ACHN (cell line): ENCODE measurements at regions not wholly inside any gene's neighbourhood (a gene's known extent, or its start where the extent isn't known, plus 50 kb on each side); places are given as distances from the start of the nearest gene placed in this dataset.

Experiments used
- DNase-seq: peaks from one replicate; pipeline ENCODE4 v3.0.0-alpha.2; 2015
- in situ Hi-C: cut with HindIII; loops from 2 replicates; pipeline ENCODE4 v1.10.0; 2017; ENCODE audit warnings: low sequenced_read_pairs, low pct_ligation_motif_present, low pct_unique_long_range_greater_than_20kb

DNA sequence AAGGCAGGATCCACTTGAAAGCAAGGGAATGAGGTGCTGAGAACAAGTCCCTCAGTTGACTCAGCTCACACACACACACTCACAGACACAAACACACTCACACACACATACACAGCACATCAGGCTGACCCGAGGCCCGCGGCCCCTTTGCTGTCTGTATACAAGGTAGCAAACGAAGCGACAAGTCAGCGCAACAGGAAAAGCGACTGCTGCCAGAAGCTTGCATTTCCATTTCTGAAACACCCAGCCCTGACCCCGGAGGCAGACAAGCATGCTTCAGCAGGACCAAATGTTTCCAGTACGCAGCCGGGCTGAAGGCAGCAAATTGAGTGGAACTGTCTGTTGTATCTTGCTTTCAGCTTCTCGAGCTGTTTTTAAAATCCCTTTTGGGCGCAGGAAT is 501.6 kb downstream of the NPHP4 start:
- DNase-seq: no peak

DNA sequence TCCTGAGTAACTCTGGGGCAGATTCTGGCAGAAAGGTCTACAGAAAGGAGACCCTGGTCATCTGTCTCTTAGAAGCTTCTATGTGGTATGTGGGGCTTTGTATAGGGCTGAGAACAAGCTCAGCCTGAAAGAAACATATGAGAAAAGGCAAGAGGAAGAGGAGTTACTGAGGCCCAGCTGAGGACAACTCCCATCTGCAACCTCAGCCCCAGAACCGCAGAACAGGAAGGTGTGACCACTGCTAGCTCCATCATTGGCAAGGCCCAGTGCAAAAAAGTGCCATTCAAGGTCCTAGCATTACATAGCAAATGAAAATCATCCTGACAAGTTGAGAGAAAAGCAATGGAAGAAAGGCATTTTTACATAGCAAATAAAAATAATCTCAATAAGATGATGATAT is 503.8 kb downstream of the NPHP4 start:
- DNase-seq: no peak
- in situ Hi-C loops: no loop called here

More for the DNA sequence above, 501.6 kb downstream of the NPHP4 start:
- in situ Hi-C loops: no loop called here

DNA sequence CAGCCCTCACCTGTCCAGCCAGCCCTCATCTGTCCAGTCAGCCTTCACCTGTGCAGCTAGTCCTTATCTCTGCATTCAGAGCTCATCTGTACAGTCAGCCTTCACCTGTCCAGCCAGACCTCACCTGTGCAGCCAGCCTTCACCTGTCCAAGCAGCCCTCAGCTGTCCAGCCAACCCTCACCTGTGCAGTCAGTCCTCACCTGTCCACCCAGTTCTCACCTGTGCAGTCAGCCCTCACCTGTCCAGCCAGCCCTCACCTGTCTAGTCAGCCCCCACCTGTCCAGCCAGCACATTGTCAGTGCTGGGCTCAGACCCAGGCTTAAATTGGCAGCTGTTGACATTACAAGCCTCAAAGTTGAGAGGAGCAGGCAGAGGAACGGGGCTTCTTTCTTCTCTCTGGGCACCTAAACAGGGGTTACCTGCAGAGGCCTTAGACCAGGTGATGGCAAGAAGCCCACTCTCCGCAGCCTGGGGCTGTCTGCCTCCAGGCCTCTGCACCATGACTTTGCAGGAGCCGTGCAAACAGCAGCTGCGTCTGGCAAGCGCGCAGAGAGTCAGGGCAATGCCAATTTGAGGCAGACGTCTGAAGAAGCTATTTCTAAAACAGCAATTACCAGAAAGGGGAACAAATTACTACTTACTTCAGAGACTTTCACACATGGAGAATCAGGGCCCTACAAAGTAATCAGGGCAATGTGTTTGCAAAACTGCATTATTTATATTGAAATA is 506.1 kb downstream of the NPHP4 start:
- DNase-seq: no peak
- in situ Hi-C loops: no loop called here

DNA sequence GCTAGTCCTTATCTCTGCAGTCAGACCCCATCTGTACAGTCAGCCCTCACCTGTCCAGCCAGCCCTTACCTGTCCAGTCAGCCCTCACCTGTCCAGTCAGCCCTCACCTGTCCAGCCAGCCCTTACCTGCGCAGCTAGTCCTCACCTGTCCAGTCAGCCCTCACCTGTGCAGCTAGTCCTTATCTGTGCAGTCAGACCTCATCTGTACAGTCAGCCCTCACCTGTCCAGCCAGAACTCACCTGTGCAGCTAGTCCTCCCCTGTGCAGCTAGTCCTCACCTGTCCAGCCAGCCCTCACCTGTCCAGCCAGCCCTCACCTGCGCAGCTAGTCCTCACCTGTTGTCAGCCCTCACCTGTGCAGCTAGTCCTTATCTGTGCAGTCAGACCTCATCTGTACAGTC is 506.8 kb downstream of the NPHP4 start:
- DNase-seq: no peak
- in situ Hi-C loops: no loop called here

DNA sequence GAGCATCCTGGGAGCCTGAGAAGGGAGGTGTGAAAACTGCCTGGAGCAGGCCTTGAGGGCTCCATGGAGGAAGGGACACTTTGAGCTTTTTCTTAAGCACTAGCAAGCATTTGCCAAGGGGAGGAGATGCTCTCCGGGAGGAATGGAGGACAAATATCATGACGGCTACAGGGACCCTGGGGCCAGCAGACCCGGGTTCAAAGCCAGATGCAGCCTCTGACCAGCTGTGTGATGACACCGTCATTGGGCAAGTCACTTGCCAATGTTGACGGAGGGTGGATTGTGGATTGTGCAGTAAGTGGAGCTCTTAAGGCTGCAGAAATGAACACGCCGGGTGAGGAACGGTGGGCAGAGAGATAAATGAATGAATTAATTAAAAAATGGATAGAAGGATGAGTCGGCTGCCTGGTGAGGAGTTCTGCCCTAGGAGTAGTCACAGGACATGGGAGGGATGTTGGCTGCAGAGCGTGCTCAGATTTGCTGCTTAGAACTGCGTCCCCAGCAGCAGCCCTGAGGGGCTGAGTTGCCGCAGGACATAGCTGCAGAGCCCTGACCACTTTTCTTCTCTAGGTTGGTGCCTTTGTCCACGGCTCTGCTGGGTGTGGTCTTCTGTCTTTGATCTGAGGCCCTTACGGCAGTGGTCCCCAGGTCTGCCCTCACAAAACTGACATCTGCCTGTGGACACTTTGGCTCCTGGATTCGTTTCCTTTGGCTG is 507.6 kb downstream of the NPHP4 start:
- no peak for DNase-seq
- in situ Hi-C loops: no loop called here

DNA sequence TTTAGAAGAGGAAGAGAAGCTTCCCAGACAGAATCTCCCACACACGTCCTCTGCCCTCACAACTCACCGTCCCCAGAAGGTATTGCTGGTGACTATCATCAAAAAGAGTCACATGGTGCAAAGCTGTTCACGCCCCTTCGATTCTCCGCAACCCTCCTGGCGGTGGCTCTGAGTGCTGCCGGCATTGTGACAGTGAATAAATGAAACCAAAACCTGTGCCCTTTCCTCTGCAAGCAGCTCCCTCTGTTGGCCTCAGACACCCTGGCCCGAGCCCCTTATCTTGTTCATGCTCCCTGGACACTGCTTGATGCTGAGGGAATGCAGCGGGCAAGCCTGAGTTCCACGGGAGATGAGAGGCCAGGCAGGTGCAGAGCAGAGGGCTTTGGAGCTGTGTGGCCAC is 510.3 kb downstream of the NPHP4 start:
- no peak for DNase-seq

DNA sequence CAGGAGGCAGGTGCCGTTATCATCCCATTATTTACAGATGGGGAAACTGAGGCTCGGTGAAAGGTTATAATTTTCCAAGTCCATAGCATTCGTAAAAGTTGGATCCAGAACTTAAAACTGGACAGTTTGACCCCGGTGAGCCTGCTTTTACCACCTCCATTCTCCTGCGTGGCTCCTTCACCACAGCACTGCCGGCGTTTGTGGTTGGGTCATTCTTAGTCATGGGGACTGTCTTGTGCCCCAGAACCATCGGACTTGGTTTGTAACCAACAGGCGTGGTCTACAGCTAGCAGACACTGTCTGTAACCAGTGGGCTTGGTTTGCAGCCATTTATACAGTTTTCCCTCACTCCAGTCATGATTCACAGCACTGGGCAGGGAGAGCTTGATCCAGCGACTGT is 511.3 kb downstream of the NPHP4 start:
- in situ Hi-C loops: no loop called here

More for the DNA sequence above, 510.3 kb downstream of the NPHP4 start:
- in situ Hi-C loops: no loop called here

DNA sequence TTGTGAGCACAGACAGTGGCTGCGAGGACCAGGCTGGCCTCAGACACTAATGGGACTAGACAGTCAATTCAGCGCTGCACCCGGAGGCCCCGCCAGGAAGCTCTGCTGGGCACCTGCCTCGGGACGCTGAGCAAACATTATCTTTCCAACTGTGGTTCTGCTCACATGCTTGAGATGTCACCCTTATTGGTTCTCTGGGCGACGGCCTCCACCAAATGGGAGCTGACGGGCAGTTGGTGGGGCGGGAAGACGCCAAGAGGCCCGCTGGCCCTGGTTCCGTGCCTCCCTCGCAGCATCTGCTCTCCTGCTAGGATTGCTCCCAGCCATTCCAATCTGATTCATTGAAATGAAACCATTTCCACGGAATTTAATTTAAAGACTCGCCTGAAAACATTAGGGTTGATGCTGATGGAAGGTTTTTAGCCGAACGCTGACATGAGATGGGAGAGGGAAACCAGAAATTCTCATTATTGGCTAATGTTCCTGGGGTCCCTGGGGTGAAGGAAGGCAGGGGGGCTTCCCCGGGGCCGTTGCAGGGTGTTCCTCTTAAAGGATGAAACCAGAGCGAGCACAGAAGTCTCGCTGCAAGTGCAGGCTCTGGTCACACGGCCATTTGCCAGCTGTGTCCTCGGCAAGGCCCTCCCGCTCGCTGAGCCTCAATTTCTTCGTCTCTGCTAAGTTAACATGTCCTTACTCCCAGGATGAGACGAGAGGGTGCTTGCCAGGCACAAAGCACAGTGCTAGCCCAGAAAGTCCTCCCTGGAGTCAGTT is 512.2 kb downstream of the NPHP4 start:
- no peak for DNase-seq
- in situ Hi-C loops: no loop called here

More for the DNA sequence above, 511.3 kb downstream of the NPHP4 start:
- no peak for DNase-seq

DNA sequence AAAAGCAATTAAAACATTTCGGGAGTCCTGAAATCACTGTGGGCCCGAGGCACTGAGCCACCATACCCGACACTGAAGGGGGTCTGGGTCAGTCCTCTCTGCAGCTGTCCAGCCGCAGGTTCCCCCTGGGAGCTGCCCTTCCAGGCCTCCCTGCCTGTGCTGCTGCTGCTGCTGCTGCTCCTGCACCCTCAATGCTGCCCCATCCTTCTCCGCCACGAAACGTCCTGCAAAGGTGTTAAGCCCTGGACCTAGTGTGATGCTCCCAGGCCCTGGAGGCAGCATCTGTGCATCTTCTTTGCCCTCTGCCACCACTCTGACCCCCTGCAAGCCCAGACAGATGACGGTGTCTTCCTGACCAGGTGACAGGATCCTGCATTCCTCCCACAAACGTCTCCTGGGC is 513.3 kb downstream of the NPHP4 start:
- DNase-seq: no peak
- in situ Hi-C loops: no loop called here

DNA sequence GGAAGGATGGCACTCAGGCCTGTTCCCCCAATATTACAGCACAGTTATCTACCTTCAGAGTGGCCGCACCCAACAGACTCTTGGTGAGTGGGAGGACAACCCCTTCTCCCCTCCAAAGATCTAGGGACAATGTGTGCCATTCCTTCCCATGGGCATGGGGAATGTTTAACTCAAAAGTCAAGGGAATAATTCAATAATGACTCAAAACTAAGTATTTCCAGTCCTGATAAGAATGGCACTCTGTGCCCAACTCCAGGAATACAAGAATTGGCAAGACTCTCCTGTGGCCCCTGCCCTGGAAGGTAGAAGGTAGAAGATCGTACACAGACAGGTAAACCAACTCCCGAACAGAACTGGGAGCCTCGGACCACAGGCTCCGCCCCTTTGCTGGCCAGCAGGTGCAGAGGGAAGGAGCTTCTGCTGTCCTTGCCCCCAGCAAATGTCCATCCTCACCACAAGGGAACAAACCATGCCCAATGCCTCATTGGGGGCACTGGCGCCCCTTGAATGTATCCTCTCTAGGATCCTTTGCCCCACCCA is 514.0 kb downstream of the NPHP4 start:
- DNase-seq: no peak
- in situ Hi-C loops: no loop called here

DNA sequence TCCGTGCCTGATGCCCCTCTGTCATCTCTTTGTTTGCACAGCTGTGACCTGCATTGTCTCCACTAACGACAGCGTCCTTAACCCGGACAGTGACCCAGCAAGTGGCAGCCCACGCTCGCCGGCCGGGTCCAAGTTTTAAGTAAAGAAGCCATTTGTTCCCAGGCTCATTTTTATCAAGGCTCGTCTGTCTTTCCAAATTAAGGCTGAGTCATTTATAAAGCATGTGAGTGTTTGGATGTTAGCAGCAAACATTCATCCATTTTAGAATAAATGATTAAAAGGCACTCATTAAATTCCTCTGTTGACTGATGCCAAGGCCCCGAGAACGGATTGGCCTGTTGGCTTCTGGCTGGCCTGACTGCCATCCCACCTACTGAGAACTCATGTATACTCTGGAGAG is 514.5 kb downstream of the NPHP4 start:
- DNase-seq: no peak
- in situ Hi-C loops: no loop called here

DNA sequence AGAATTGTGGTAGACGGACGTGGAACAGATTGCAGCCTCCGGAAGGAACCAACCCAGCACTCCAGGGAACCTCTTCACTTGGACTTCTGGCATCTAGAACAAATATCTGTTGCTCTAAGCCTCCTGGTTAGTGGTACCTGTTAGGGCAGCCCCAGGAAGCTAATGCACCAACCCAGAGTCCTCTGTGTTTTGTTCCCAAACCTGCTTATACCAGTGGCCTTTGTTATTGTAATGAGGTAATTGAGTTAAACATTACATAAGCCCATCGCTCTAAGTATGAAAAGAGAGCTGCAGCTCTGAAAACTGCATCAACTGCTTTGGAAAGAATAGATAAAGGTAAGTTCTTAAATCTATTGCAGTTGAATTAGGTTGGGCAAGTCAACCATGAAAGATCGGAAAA is 516.7 kb downstream of the NPHP4 start:
- DNase-seq: no peak
- in situ Hi-C loops: no loop called here

DNA sequence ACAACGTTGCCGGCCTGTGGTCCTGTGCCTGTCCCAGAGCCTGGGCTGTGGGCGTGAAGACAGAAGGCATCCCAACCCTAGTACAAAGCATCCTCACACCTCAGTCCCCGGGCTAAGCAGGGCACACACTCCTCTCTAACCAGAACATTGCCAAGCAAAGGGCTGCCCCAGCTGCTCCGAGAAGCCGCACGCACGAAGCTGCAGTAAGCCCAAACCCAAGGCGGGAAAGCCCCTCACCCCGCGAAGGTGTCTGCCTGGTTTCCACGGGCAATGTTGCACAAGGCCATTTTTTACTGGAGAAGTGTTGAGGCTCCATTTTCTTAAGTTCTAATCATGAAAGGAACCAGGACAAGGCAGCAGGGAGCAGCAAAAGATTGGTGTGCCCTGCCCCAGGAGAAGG is 519.0 kb downstream of the NPHP4 start:
- DNase-seq: no peak
- in situ Hi-C loops: no loop called here

DNA sequence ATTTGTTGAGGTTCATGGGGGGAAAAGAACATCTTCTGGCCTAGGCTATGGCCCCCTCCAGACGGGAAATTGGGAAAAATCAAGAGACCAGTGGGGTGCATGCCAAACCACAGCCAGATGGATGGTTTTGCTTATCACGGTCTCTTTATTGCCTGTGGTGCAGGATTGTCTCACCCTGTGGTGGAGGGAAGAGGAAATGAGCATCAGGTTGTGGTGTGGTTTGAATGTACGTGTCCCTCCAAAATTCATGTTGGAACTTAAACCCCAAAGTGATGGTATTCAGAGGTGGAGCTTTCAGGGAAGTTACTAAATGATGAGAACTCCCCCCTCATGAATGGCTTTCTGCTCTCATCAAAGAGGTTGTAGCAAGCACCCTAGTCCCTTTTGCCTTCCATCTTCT is 525.7 kb downstream of the NPHP4 start:
- no peak for DNase-seq
- in situ Hi-C loops: no loop called here

DNA sequence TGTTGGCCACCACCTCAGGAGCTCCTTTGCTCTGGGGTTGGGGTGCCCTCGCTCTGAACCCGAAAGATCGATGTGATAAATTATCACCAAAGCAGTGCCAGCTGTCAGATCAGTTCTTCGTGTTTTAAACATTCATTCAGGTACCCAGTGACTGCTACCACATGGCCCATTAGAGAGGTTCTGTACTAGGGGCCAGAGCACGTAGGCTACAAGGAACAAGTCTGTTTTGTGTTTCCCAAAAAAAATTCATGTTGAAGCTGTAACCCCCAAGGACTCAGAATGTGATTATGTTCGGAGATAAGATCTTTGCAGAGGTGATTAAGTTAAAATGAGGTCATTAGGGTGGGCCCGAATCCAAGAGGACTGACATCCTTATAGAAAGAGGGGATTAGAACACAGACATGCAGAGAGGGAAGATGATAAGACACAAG is 526.9 kb downstream of the NPHP4 start:
- no peak for DNase-seq
- in situ Hi-C loops: no loop called here

DNA sequence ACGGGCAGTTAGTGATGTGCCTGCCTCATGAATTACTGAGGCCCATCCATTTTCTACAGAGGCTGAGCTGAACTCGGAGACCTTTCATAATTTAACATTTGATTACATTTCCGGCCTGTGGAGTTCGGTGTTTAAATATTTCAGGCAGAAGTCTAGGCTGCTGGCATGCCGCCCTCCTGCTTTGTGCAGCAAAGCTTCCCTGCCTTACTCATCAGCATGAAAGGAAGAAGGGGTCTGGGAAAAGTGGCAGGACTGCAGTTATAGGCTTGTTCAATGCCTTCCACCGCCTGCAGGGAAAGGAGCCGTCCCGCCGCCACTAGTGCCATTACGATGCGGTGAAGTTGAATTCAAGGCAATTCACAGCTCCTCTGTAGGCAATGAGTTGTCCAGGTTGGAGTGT is 527.9 kb downstream of the NPHP4 start:
- in situ Hi-C loops: no loop called here
- no peak for DNase-seq

DNA sequence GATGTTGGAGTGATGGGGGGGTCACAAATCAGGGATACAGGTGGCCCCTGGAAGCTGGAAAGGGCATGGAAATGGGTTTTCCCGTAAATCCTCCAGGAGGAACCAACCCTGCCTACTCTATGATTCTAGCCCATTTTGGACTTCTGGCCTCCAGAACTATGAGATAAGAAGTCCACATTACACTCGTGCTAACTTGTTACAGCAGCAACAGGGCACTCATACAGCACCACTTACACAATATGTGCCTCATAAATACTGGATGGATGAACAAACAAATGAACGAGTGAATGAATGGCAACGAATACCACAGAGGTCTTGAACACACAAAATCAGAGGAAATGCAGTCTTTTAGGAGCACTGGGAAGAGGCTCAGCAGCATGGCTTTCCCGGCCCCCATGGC is 531.3 kb downstream of the NPHP4 start:
- no peak for DNase-seq
- in situ Hi-C loops: no loop called here

DNA sequence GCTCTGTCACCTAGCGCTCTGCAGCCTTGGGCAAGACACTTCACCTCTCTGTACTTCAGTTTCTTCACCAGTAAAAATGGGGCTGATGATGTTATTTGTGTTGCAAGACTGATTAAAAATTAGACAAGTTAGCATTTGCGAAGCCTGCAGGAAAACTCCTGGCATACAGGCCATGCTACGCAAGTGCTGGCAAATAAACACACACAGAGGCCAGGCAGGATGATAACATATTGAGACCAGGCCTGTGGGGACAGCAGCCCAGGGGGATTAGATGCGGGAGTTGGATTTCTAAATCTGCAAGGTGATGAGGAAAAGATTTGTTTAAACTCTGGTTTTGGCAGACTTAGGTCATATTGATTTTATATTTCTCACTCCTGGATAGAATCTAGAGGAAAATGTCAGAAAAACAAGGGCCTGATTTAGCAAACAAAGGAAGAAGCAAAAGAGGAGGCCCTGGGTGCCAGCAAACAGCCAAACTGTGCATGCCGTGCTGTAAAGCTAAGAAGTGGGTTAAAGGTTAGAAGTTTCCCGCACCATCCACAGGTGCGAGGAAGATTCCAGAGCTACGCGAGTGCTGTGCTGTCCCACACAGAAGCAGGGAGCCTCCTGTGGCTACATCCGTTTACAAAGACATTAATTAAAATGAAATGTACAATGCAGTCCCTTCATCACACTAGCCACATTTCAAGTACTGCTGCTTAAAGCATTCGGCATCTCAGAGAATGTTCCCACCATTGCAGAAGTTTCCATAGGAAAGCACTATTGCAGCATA is 532.2 kb downstream of the NPHP4 start:
- no peak for DNase-seq
- in situ Hi-C loops: no loop called here

DNA sequence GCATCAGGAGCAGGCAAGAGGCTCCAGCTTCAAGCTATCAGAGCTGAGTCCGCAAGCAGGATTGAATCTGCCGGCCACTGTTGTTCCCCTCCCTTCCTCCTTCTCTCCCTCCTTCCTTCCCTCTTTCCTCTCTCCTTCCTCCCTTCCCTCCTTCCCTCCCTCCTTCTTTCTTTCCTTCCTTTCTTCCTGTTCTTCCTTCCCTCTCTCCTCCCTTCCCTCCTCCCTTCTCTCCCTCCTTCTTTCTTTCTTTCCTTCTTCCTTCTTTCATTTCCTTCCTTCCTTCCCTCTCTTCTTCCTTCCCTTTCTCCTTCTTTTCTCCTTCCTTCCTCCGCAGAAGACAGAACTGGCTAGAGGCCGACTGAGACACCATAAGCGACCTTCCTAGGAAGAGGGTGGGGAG is 534.0 kb downstream of the NPHP4 start:
- DNase-seq: no peak
- in situ Hi-C loops: no loop called here
